Panc1 (cell line): ENCODE measurements at regions not wholly inside any gene's neighbourhood (a gene's known extent, or its start where the extent isn't known, plus 50 kb on each side); places are given as distances from the start of the nearest gene placed in this dataset.

Source experiments
- ATAC-seq: fragments of 200-7000 bp; cut with Tn5 transposase; 2 replicates; pipeline ENCODE4 v1.9.1; 2020; ENCODE audit warnings: mild to moderate bottlenecking, moderate library complexity
- BruUV-seq: library from RNA; stranded (reverse); fragments of 400-500 nt; replicated peaks from 2 replicates; lab custom pipeline; 2021; lab: Mats Ljungman, UMichigan
- CTCF ChIA-PET: fragments of 300-600 bp; sonication (Branson Sonifier 250); formaldehyde crosslinking; loops from one replicate; lab custom pipeline; 2022; ENCODE audit warnings: antibody characterized with exemption; lab: Charles Lee
- POLR2A ChIA-PET: fragments of 300-600 bp; sonication (Branson Sonifier 250); formaldehyde crosslinking; loops from one replicate; lab custom pipeline; 2022; ENCODE audit warnings: antibody characterized with exemption; lab: Charles Lee
- DNase-seq: peaks from one replicate; pipeline ENCODE4 v3.0.0-alpha.2; 2010; ENCODE audit warnings: low read depth, low spot score
- H3K27ac ChIP-seq: 2 replicates; pipeline ENCODE4 v1.5.1; 2011; ENCODE audit warnings: mild to moderate bottlenecking, low read length, inconsistent platforms
- H3K27me3 ChIP-seq: fragments of 200-500 bp; sonication (Bioruptor generic); 2 replicates; pipeline ENCODE4 v1.6.0; 2014; ENCODE audit warnings: low read length, inconsistent platforms; ENCODE audit not compliant: control insufficient read depth, insufficient read depth
- H3K36me3 ChIP-seq: fragments of 200-500 bp; sonication (Bioruptor generic); 2 replicates; pipeline ENCODE4 v1.5.1; 2014; ENCODE audit warnings: inconsistent platforms, mild to moderate bottlenecking, low read length, moderate library complexity; ENCODE audit not compliant: control insufficient read depth, insufficient read depth
- H3K4me1 ChIP-seq: 2 replicates; pipeline ENCODE4 v1.5.1; 2011; ENCODE audit warnings: inconsistent platforms, mild to moderate bottlenecking, low read length, moderate library complexity; ENCODE audit not compliant: control insufficient read depth, insufficient read depth
- H3K4me3 ChIP-seq, 2 experiments: 2 replicates each; pipeline ENCODE4 v1.5.1; 2011 to 2012; ENCODE audit warnings: low read depth in 2 of 2, low read length in 2 of 2, mild to moderate bottlenecking in 2 of 2, inconsistent platforms in 1 of 2, moderate library complexity in 1 of 2
- H3K9me3 ChIP-seq: fragments of 200-500 bp; sonication (Bioruptor generic); 2 replicates; pipeline ENCODE4 v1.5.1; 2014; ENCODE audit warnings: low read depth, mild to moderate bottlenecking, inconsistent platforms, low read length, moderate library complexity; ENCODE audit not compliant: control insufficient read depth, insufficient read depth
- CTCF ChIP-seq: fragments of 450-650 bp; IDR thresholded peaks from 2 replicates; pipeline ENCODE4 v1.5.1; 2017; ENCODE audit warnings: mild to moderate bottlenecking
- POLR2AphosphoS5 ChIP-seq: IDR thresholded peaks from 2 replicates; pipeline ENCODE4 v1.6.1; 2012; ENCODE audit warnings: mild to moderate bottlenecking, low read depth, low read length, moderate library complexity
- REST ChIP-seq, 2 experiments: IDR thresholded peaks; 2 replicates each; pipeline ENCODE4 v1.6.1; 2011 to 2012; ENCODE audit warnings: low read depth in 2 of 2, control low read depth in 1 of 2, low read length in 1 of 2, mild to moderate bottlenecking in 1 of 2, moderate library complexity in 1 of 2; ENCODE audit not compliant: insufficient read depth in 1 of 2
- SIN3A ChIP-seq: IDR thresholded peaks from 2 replicates; pipeline ENCODE4 v1.6.1; 2012; ENCODE audit warnings: low read depth, mild to moderate bottlenecking, low read length, moderate library complexity, borderline replicate concordance; ENCODE audit not compliant: insufficient read depth
- TCF7L2 ChIP-seq: IDR thresholded peaks from 2 replicates; pipeline ENCODE4 v1.6.1; 2011; ENCODE audit warnings: mild to moderate bottlenecking, low read depth, low read length, inconsistent platforms
- in situ Hi-C: cut with HindIII; loops from 2 replicates; pipeline ENCODE4 v1.10.0; 2016; ENCODE audit warnings: low sequenced_read_pairs, low pct_unique_long_range_greater_than_20kb
- intact Hi-C: fragments of 100-400 bp; cut with micrococcal nuclease; formaldehyde crosslinking; loops from one replicate; pipeline ENCODE4 v1.10.0; 2022; ENCODE audit not compliant: unreplicated experiment

- CTCF ChIA-PET = interaction anchor here (0.6 kb wide), 1 partner anchor 62 kb away, joined by 3 read pairs; no protein-coding TSS in a partner anchor
- TF ChIP-seq REST (IDR thresholded peaks at IDR 0.05; ENCODE audit: insufficient read depth in 1 of 2, low read depth in 2 of 2, low read length in 1 of 2) = no peak
- no peak for TF ChIP-seq TCF7L2
- no peak for TF ChIP-seq CTCF
- TF ChIP-seq POLR2AphosphoS5 = no peak
- no peak for TF ChIP-seq SIN3A
- intact Hi-C loops = no loop called here
- POLR2A ChIA-PET = no interaction called here
- Histone ChIP-seq H3K4me3 (no peak overlapping the region), H3K4me1 (no peaks in the 10 kb centered on the region), H3K27me3 (no peaks in the 10 kb centered on the region), H3K36me3 (no peaks in the 10 kb centered on the region), H3K27ac (no peak overlapping the region), H3K9me3 (no peaks in the 10 kb centered on the region)
- ATAC-seq (no peak), DNase-seq (no peak)
- no TSS peak for BruUV-seq
- in situ Hi-C loops = no loop called here
Observed at GRCh38 chr7:73970801-73971229, 57.2 kb upstream of the ELN start.

- H3K9me3 ChIP-seq = no peaks in the 10 kb centered on the region
- 0 out of 2 replicates have a peak, but pooled peaks have one; percentile 5 for ATAC-seq
Observed at GRCh38 chr7:73971322-73971703, 56.7 kb upstream of the ELN start.

More at GRCh38 chr7:73971322-73971703, 56.7 kb upstream of the ELN start:
- Histone ChIP-seq H3K27me3 (no peaks in the 10 kb centered on the region), H3K4me1 (no peaks in the 10 kb centered on the region), H3K4me3 (no peak overlapping the region), H3K36me3 (no peaks in the 10 kb centered on the region), H3K27ac (no peak overlapping the region)
- intact Hi-C loops (no loop called here), in situ Hi-C loops (no loop called here)
- POLR2A ChIA-PET = no interaction called here
- CTCF ChIA-PET = interaction anchor here (0.6 kb wide), 2 partner anchors 61 to 115 kb away, joined by 3 to 6 read pairs; no protein-coding TSS in a partner anchor
- DNase-seq = no peak
- TF ChIP-seq REST (IDR thresholded peaks at IDR 0.05; ENCODE audit: insufficient read depth in 1 of 2, low read depth in 2 of 2, low read length in 1 of 2) = no peak
- no peak for TF ChIP-seq CTCF
- no peak for TF ChIP-seq SIN3A
- TF ChIP-seq TCF7L2 = no peak
- TF ChIP-seq POLR2AphosphoS5 = no peak
- no TSS peak for BruUV-seq
